Tibial nerve (tissue), 4 donors: ENCODE measurements at regions not wholly inside any gene's neighbourhood (a gene's known extent, or its start where the extent isn't known, plus 50 kb on each side); places are given as distances from the start of the nearest gene placed in this dataset.

ENCODE experiments used
- DNase-seq, 2 donors: peaks; one replicate each; pipeline ENCODE4 v3.0.0-alpha.2; 2019; ENCODE audit warnings: low spot score in 2 of 2
- H3K27ac ChIP-seq, 4 donors: fragments of 200-600 bp; sonication (generic) in 3 of 4; one replicate each; pipeline ENCODE4 v1.5.1; 2017 to 2019; ENCODE audit warnings: mild to moderate bottlenecking in 1 of 4
- H3K27me3 ChIP-seq, 2 donors: fragments of 200-600 bp; sonication (generic) in 1 of 2; one replicate each; pipeline versions ENCODE4 v1.5.1 to v1.6.0; 2017 to 2019
- H3K36me3 ChIP-seq, 3 donors: fragments of 200-600 bp; sonication (generic); one replicate each; pipeline ENCODE4 v1.5.1; 2018 to 2019
- H3K4me1 ChIP-seq, 4 donors: fragments of 200-600 bp; sonication (generic) in 3 of 4; one replicate each; pipeline ENCODE4 v1.5.1; 2017 to 2019
- H3K4me3 ChIP-seq, 4 donors: fragments of 200-600 bp; sonication (generic) in 3 of 4; one replicate each; pipeline ENCODE4 v1.5.1; 2017 to 2019; ENCODE audit warnings: mild to moderate bottlenecking in 1 of 4, moderate library complexity in 1 of 4
- H3K9me3 ChIP-seq, 4 donors: fragments of 200-600 bp; sonication (generic) in 3 of 4; one replicate each; pipeline ENCODE4 v1.5.1; 2017 to 2019
- EP300 ChIP-seq, 2 donors: sonication (generic); formaldehyde crosslinking; IDR thresholded peaks; one replicate each; pipeline ENCODE4 v1.6.1; 2017; ENCODE audit warnings: antibody characterized with exemption in 2 of 2, mild to moderate bottlenecking in 1 of 2
- POLR2A ChIP-seq, 2 donors: fragments of 450-650 bp; IDR thresholded peaks; one replicate each; pipeline ENCODE4 v1.6.1; 2017; ENCODE audit warnings: antibody characterized with exemption in 2 of 2, mild to moderate bottlenecking in 2 of 2, moderate library complexity in 2 of 2
- WGBS, 2 donors: methylation state at CpG; one replicate each; pipeline ENCODE4 v1.1.5; 2018; 5-methylcytosine and 5-hydroxymethylcytosine counted together
- TF ChIP-seq, protein P1 (sequence below), 5 experiments: fragments of 200-600 bp in 3 of 5; fragments of 450-650 bp in 2 of 5; sonication (generic) in 3 of 5; IDR thresholded peaks; one replicate each; pipeline ENCODE4 v1.5.1; 2016 to 2019; ENCODE audit warnings: antibody characterized with exemption in 5 of 5, mild to moderate bottlenecking in 3 of 5, moderate library complexity in 2 of 5

DNA sequence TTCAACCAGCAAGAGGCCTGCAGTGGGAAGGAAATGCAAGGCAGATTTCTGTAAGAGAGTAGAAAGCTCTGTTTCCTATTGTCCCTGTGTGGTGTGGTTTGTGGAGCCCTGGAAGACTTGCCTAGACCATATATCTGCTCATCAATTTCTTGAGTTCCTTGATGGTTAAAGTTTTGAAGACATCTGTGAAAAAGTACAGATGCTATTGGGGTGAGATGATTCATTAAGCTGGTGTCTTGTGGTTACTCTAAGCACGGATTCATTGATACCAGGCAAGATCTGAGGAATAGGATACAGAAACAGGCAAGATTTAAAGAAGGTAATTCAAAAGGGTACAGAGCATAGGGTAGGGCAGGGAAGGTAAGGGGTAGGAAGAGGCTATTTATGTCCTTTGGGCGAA, 275.8 kb upstream of the SESN3 start:
- WGBS, 2 donors, result 87 to 90% methylated on average over 2 of the region's 2 CpGs
- Histone ChIP-seq H3K4me3 (no peak overlapping the region), H3K9me3 (no peaks in the 10 kb centered on the region), H3K27ac (no peak overlapping the region), H3K36me3 (no peaks in the 10 kb centered on the region), H3K4me1 (peaks cover 0 to 13% (median 0%) of the 10 kb centered on the region in 4 donors), H3K27me3 (no peaks in the 10 kb centered on the region)
- DNase-seq, result no peak
- TF ChIP-seq, protein P1, sequence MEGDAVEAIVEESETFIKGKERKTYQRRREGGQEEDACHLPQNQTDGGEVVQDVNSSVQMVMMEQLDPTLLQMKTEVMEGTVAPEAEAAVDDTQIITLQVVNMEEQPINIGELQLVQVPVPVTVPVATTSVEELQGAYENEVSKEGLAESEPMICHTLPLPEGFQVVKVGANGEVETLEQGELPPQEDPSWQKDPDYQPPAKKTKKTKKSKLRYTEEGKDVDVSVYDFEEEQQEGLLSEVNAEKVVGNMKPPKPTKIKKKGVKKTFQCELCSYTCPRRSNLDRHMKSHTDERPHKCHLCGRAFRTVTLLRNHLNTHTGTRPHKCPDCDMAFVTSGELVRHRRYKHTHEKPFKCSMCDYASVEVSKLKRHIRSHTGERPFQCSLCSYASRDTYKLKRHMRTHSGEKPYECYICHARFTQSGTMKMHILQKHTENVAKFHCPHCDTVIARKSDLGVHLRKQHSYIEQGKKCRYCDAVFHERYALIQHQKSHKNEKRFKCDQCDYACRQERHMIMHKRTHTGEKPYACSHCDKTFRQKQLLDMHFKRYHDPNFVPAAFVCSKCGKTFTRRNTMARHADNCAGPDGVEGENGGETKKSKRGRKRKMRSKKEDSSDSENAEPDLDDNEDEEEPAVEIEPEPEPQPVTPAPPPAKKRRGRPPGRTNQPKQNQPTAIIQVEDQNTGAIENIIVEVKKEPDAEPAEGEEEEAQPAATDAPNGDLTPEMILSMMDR (IDR thresholded peaks at IDR 0.05), result no peak
- TF ChIP-seq POLR2A (IDR thresholded peaks at IDR 0.05) (no peak), EP300 (IDR thresholded peaks at IDR 0.05) (no peak)

DNA sequence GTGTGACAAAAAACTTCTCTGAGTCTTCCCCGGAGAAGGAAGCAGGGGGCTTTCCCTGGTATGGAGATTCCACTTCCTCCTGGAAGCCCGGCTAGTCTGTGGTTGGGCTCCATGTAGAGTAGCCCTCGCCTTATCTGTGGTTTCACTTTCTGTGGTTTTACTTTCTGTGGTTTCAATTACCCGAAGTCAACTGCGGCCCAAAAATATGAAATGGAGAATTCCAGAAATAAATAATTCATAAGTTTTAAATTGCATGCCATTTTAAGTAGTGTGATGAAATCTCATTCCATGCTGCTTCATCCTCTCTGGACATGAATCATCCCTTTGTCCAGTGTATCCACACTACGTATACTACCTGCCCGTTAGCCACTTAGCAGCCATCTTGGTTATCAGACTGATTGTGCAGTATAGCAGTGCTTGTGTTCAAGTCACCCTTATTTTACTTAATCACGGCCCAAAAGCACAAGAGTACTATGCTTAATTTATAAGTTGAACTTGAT, 275.0 kb upstream of the SESN3 start:
- Histone ChIP-seq H3K9me3 (no peaks in the 10 kb centered on the region), H3K4me1 (peaks cover 0 to 15% (median 0%) of the 10 kb centered on the region in 4 donors), H3K4me3 (no peak overlapping the region), H3K27me3 (no peaks in the 10 kb centered on the region), H3K27ac (no peak overlapping the region), H3K36me3 (no peaks in the 10 kb centered on the region)
- WGBS, 2 donors, result 77 to 82% methylated on average over 8 of the region's 8 CpGs
- DNase-seq, result no peak
- TF ChIP-seq, protein P1 (IDR thresholded peaks at IDR 0.05), result no peak
- TF ChIP-seq POLR2A (IDR thresholded peaks at IDR 0.05), result no peak
- TF ChIP-seq EP300 (IDR thresholded peaks at IDR 0.05), result no peak

DNA sequence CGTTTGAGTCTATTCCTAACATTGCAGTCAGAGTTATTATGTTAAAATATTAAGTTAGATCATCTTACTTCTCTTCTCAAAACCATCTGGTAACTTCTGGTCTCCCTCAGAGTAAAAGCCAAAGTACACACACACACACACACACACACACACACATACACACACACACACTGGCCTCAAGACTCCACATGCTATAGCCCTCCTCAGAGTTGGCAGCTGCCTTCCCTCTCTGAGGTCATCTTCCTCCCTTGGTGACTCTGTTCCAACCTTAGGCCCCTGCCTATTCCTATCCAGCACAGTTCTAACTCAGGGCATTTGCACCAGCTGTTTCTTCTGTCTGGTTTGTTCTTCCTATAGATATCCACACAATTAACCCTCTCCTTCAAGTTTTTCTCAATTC, 272.0 kb upstream of the SESN3 start:
- H3K27me3 ChIP-seq, result no peaks in the 10 kb centered on the region
- H3K36me3 ChIP-seq, result no peaks in the 10 kb centered on the region
- no peaks in the 10 kb centered on the region for H3K9me3 ChIP-seq
- H3K27ac ChIP-seq, result no peak overlapping the region
- WGBS, 2 donors, result 71 to 85% methylated on average over 1 of the region's 1 CpG
- no peak overlapping the region for H3K4me3 ChIP-seq
- TF ChIP-seq POLR2A (IDR thresholded peaks at IDR 0.05), result no peak
- no peak for TF ChIP-seq EP300 (IDR thresholded peaks at IDR 0.05)
- TF ChIP-seq, protein P1 (IDR thresholded peaks at IDR 0.05), result no peak
- peaks cover 0 to 7% (median 0%) of the 10 kb centered on the region in 4 donors for H3K4me1 ChIP-seq
- DNase-seq, result no peak

DNA sequence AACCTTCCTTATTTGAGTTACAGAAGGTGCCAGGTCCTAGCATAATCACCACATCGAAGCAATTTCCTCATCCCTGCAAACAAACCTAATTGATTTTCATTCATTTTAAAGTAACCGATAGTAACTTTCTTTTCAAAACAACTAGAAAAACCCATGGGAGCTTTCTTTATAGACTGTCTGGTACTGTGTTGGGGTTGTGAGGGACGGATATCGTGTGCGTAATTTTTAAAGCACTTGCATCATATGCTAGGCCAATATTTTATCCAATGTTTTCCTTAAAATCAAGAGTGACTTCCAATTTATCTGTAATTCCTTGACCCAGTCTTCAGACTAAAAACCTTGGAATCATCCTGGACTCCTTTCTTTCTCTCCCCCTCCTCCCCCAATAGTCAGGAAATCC, 271.5 kb upstream of the SESN3 start:
- no peaks in the 10 kb centered on the region for H3K27me3 ChIP-seq
- H3K36me3 ChIP-seq, result no peaks in the 10 kb centered on the region
- H3K4me1 ChIP-seq, result peaks cover 0 to 7% (median 0%) of the 10 kb centered on the region in 4 donors
- H3K27ac ChIP-seq, result no peak overlapping the region
- no peak for DNase-seq
- TF ChIP-seq, protein P1 (IDR thresholded peaks at IDR 0.05), result no peak
- TF ChIP-seq EP300 (IDR thresholded peaks at IDR 0.05) (no peak), POLR2A (IDR thresholded peaks at IDR 0.05) (no peak)
- H3K4me3 ChIP-seq, result no peak overlapping the region
- 72 to 78% methylated on average over 5 of the region's 5 CpGs for WGBS, 2 donors
- no peaks in the 10 kb centered on the region for H3K9me3 ChIP-seq

DNA sequence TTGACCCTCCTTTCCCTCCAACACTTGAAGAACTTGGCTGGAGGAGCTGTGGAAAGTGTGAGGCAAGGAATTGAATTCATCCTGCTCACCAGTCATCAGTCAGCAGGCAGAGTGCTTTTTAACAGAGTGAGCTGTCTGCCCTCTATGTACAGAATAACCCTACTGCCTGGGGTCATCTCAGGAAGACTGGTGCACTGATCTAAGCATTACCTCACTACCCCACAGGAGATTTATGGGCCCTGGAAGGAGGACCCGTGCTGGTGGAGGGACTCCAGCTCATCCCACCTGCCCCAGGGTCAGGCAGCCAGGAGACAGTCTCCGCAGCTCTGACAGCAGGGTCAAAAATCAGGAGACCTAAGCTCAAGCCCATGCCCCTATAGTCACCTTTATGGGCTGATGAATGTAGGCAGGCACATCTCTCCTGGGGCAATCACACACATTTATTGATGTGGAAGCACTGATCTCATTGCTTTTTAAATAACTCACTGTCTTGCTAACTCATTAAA, 270.8 kb upstream of the SESN3 start:
- Histone ChIP-seq H3K4me3 (no peak overlapping the region), H3K36me3 (no peaks in the 10 kb centered on the region), H3K9me3 (no peaks in the 10 kb centered on the region), H3K4me1 (peaks cover 0 to 7% (median 0%) of the 10 kb centered on the region in 4 donors), H3K27ac (no peak overlapping the region), H3K27me3 (no peaks in the 10 kb centered on the region)
- TF ChIP-seq, protein P1 (IDR thresholded peaks at IDR 0.05), result no peak
- no peak for TF ChIP-seq POLR2A (IDR thresholded peaks at IDR 0.05)
- no peak for TF ChIP-seq EP300 (IDR thresholded peaks at IDR 0.05)
- DNase-seq, result no peak
- WGBS, 2 donors, result 29 to 49% methylated on average over 2 of the region's 2 CpGs
